SK-N-SH treated with all-trans-retinoic acid at 6 μM for 48 hours (cell line): ENCODE measurements at regions not wholly inside any gene's neighbourhood (a gene's known extent, or its start where the extent isn't known, plus 50 kb on each side); places are given as distances from the start of the nearest gene placed in this dataset.

ENCODE experiments used
- ATAC-seq: fragments of 200-7000 bp; cut with Tn5 transposase; 3 replicates; pipeline ENCODE4 v1.9.1; 2020; ENCODE audit warnings: mild to moderate bottlenecking, moderate library complexity
- ARNTL ChIP-seq: fragments of 450-650 bp; formaldehyde crosslinking; IDR thresholded peaks from 2 replicates; pipeline ENCODE4 v1.5.0; 2020; ENCODE audit warnings: low read depth, mild to moderate bottlenecking, moderate library complexity, borderline replicate concordance
- BACH2 ChIP-seq: fragments of 250-450 bp; sonication (Bioruptor Pico); IDR thresholded peaks from 2 replicates; pipeline ENCODE4 v1.9.0; 2021; ENCODE audit warnings: mild to moderate bottlenecking, borderline replicate concordance
- CREB5 ChIP-seq: fragments of 250-450 bp; sonication (Bioruptor Pico); IDR thresholded peaks from 2 replicates; pipeline ENCODE4 v1.5.1; 2020; ENCODE audit warnings: low read depth, mild to moderate bottlenecking, moderate library complexity
- CSDC2 ChIP-seq: fragments of 250-450 bp; sonication (Bioruptor Pico); IDR thresholded peaks from 2 replicates; pipeline ENCODE4 v1.5.0; 2020; ENCODE audit warnings: mild to moderate bottlenecking, moderate library complexity
- ESRRG ChIP-seq: fragments of 250-450 bp; sonication (Bioruptor Pico); IDR thresholded peaks from 2 replicates; pipeline ENCODE4 v1.6.1; 2021; ENCODE audit warnings: mild to moderate bottlenecking
- GLIS3 ChIP-seq: fragments of 250-450 bp; sonication (Bioruptor Pico); IDR thresholded peaks from 2 replicates; pipeline ENCODE4 v1.5.0; 2020; ENCODE audit warnings: mild to moderate bottlenecking, moderate library complexity
- ISL1 ChIP-seq: fragments of 250-450 bp; sonication (Bioruptor Pico); IDR thresholded peaks from 2 replicates; pipeline ENCODE4 v2.1.2; 2022; ENCODE audit warnings: mild to moderate bottlenecking, moderate library complexity
- OSR1 ChIP-seq: fragments of 250-450 bp; sonication (Bioruptor Pico); IDR thresholded peaks from 2 replicates; pipeline ENCODE4 v1.8.0; 2022; ENCODE audit warnings: moderate library complexity, mild to moderate bottlenecking, inconsistent platforms
- POU6F1 ChIP-seq: fragments of 250-450 bp; sonication (Bioruptor Pico); IDR thresholded peaks from 2 replicates; pipeline ENCODE4 v1.8.0; 2021; ENCODE audit warnings: low read depth, mild to moderate bottlenecking, moderate library complexity, borderline replicate concordance
- PPARA ChIP-seq: fragments of 250-450 bp; sonication (Bioruptor Pico); IDR thresholded peaks from 2 replicates; pipeline ENCODE4 v1.5.0; 2020; ENCODE audit warnings: mild to moderate bottlenecking, borderline replicate concordance
- RARB ChIP-seq: fragments of 250-450 bp; sonication (Bioruptor Pico); IDR thresholded peaks from 2 replicates; pipeline ENCODE4 v1.8.0; 2021; ENCODE audit warnings: mild to moderate bottlenecking, moderate library complexity
- SNAI2 ChIP-seq: fragments of 250-450 bp; sonication (Bioruptor Pico); IDR thresholded peaks from 2 replicates; pipeline ENCODE4 v1.5.0; 2020; ENCODE audit warnings: mild to moderate bottlenecking, moderate library complexity
- ZC3H10 ChIP-seq: fragments of 250-450 bp; sonication (Bioruptor Pico); IDR thresholded peaks from 2 replicates; pipeline ENCODE4 v1.5.1; 2021; ENCODE audit warnings: mild to moderate bottlenecking, moderate library complexity
- ZFP3 ChIP-seq: fragments of 250-450 bp; sonication (Bioruptor Pico); IDR thresholded peaks from 2 replicates; pipeline ENCODE4 v1.5.0; 2020; ENCODE audit warnings: mild to moderate bottlenecking, moderate library complexity
- ZFP30 ChIP-seq: fragments of 450-650 bp; formaldehyde crosslinking; IDR thresholded peaks from 2 replicates; pipeline ENCODE4 v1.5.0; 2022; ENCODE audit warnings: mild to moderate bottlenecking, moderate library complexity
- ZNF70 ChIP-seq: fragments of 450-650 bp; formaldehyde crosslinking; IDR thresholded peaks from 2 replicates; pipeline ENCODE4 v1.5.0; 2020; ENCODE audit warnings: mild to moderate bottlenecking, moderate library complexity
- ZNF8 ChIP-seq: fragments of 450-650 bp; formaldehyde crosslinking; IDR thresholded peaks from 2 replicates; pipeline ENCODE4 v1.5.0; 2020; ENCODE audit warnings: mild to moderate bottlenecking, moderate library complexity
- TF ChIP-seq, protein P1 (sequence below): fragments of 250-450 bp; sonication (Bioruptor Pico); IDR thresholded peaks from 2 replicates; pipeline ENCODE4 v1.5.0; 2020; ENCODE audit warnings: mild to moderate bottlenecking, moderate library complexity
- TF ChIP-seq, protein P2 (sequence below): fragments of 250-450 bp; sonication (Bioruptor Pico); IDR thresholded peaks from 2 replicates; pipeline ENCODE4 v1.8.0; 2020; ENCODE audit warnings: mild to moderate bottlenecking, moderate library complexity, borderline replicate concordance
- TF ChIP-seq, protein P3 (sequence below): fragments of 250-450 bp; sonication (Bioruptor Pico); IDR thresholded peaks from 2 replicates; pipeline ENCODE4 v1.5.1; 2021; ENCODE audit warnings: mild to moderate bottlenecking, moderate library complexity

- ATAC-seq, result no peak
- no peak for TF ChIP-seq SNAI2 (CRISPR knock-in tag)
- no peak for TF ChIP-seq CREB5 (CRISPR knock-in tag)
- TF ChIP-seq ZNF70, result no peak
These were observed 146.7 kb upstream of the KLHL4 start for GRCh38 chrX:87370865-87371264.

DNA sequence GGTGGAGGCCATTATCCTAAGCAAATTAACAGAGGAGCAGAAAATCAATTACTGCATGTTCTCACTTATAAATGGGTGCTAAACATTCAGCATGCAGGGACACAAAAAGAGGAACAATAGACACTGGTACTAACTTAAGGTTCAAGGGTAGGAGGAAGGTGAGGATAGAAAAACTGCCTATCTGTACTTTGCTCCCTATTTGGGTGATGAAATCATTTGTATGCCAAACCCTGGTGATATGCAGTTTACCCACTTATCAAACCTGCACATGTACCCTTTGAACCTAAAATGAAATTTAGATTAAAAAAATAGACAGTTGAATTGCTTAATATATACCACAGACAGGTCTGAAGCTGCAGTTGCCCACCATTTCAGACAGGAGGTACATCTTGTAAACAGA, 143.3 kb upstream of the KLHL4 start:
- no peak for TF ChIP-seq ZC3H10
- no peak for TF ChIP-seq ARNTL
- no peak for TF ChIP-seq ZNF8 (CRISPR knock-in tag)
- ATAC-seq, result no peak

- no peak for ATAC-seq
These were observed 140.7 kb upstream of the KLHL4 start for GRCh38 chrX:87376896-87377295.

GRCh38 chrX:87388381-87388780, 129.2 kb upstream of the KLHL4 start:
- ATAC-seq, result no peak
- TF ChIP-seq CSDC2 (CRISPR knock-in tag) (no peak), ZNF8 (CRISPR knock-in tag) (no peak), POU6F1 (CRISPR knock-in tag) (no peak), ESRRG (CRISPR knock-in tag) (no peak), RARB (CRISPR knock-in tag) (no peak), ZC3H10 (no peak), GLIS3 (no peak), ISL1 (no peak), SNAI2 (CRISPR knock-in tag) (no peak), ZFP30 (no peak), ARNTL (no peak), BACH2 (CRISPR knock-in tag) (no peak), OSR1 (CRISPR knock-in tag) (no peak), ZFP3 (CRISPR knock-in tag) (no peak), ZNF70 (no peak), CREB5 (CRISPR knock-in tag) (no peak)
- TF ChIP-seq, protein P1, sequence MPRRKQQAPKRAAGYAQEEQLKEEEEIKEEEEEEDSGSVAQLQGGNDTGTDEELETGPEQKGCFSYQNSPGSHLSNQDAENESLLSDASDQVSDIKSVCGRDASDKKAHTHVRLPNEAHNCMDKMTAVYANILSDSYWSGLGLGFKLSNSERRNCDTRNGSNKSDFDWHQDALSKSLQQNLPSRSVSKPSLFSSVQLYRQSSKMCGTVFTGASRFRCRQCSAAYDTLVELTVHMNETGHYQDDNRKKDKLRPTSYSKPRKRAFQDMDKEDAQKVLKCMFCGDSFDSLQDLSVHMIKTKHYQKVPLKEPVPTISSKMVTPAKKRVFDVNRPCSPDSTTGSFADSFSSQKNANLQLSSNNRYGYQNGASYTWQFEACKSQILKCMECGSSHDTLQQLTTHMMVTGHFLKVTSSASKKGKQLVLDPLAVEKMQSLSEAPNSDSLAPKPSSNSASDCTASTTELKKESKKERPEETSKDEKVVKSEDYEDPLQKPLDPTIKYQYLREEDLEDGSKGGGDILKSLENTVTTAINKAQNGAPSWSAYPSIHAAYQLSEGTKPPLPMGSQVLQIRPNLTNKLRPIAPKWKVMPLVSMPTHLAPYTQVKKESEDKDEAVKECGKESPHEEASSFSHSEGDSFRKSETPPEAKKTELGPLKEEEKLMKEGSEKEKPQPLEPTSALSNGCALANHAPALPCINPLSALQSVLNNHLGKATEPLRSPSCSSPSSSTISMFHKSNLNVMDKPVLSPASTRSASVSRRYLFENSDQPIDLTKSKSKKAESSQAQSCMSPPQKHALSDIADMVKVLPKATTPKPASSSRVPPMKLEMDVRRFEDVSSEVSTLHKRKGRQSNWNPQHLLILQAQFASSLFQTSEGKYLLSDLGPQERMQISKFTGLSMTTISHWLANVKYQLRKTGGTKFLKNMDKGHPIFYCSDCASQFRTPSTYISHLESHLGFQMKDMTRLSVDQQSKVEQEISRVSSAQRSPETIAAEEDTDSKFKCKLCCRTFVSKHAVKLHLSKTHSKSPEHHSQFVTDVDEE, result no peak
- TF ChIP-seq, protein P2, sequence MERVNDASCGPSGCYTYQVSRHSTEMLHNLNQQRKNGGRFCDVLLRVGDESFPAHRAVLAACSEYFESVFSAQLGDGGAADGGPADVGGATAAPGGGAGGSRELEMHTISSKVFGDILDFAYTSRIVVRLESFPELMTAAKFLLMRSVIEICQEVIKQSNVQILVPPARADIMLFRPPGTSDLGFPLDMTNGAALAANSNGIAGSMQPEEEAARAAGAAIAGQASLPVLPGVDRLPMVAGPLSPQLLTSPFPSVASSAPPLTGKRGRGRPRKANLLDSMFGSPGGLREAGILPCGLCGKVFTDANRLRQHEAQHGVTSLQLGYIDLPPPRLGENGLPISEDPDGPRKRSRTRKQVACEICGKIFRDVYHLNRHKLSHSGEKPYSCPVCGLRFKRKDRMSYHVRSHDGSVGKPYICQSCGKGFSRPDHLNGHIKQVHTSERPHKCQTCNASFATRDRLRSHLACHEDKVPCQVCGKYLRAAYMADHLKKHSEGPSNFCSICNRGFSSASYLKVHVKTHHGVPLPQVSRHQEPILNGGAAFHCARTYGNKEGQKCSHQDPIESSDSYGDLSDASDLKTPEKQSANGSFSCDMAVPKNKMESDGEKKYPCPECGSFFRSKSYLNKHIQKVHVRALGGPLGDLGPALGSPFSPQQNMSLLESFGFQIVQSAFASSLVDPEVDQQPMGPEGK (CRISPR knock-in tag), result no peak
- TF ChIP-seq, protein P3, sequence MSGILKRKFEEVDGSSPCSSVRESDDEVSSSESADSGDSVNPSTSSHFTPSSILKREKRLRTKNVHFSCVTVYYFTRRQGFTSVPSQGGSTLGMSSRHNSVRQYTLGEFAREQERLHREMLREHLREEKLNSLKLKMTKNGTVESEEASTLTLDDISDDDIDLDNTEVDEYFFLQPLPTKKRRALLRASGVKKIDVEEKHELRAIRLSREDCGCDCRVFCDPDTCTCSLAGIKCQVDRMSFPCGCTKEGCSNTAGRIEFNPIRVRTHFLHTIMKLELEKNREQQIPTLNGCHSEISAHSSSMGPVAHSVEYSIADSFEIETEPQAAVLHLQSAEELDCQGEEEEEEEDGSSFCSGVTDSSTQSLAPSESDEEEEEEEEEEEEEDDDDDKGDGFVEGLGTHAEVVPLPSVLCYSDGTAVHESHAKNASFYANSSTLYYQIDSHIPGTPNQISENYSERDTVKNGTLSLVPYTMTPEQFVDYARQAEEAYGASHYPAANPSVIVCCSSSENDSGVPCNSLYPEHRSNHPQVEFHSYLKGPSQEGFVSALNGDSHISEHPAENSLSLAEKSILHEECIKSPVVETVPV (CRISPR knock-in tag), result no peak

More at GRCh38 chrX:87376896-87377295, 140.7 kb upstream of the KLHL4 start:
- TF ChIP-seq POU6F1 (CRISPR knock-in tag) (no peak), ZC3H10 (no peak), PPARA (no peak)
- TF ChIP-seq, protein P3 (CRISPR knock-in tag), result no peak
